Small intestine (tissue), 7 donors: ENCODE measurements at regions not wholly inside any gene's neighbourhood (a gene's known extent, or its start where the extent isn't known, plus 50 kb on each side); places are given as distances from the start of the nearest gene placed in this dataset.
"Not testable (repeated sequence)": the region's sequence is repeated elsewhere in the genome, so short reads cannot be mapped to it uniquely, and the experiment has no call there.

ENCODE experiments used
- DNase-seq, 2 donors: peaks; one replicate each; pipeline versions ENCODE4 v3.0.0 to v3.0.0-alpha.2; 2013
- FAIRE-seq: peaks from 2 replicates; lab custom pipeline; 2012; peaks lifted over from hg19 to GRCh38; lab: Jason Lieb, UNC
- H3K27ac ChIP-seq, 3 donors: one replicate each; pipeline ENCODE4 v1.5.1; 2013; ENCODE audit warnings: low read length in 2 of 3, mild to moderate bottlenecking in 2 of 3, control low read depth in 1 of 3, inconsistent platforms in 1 of 3, low read depth in 1 of 3, moderate library complexity in 1 of 3
- H3K27me3 ChIP-seq, 3 donors: one replicate each; pipeline ENCODE4 v1.6.1; 2013; ENCODE audit warnings: low read length in 3 of 3, inconsistent platforms in 1 of 3; ENCODE audit not compliant: control insufficient read depth in 3 of 3, insufficient read depth in 3 of 3
- H3K36me3 ChIP-seq, 3 donors: one replicate each; pipeline ENCODE4 v1.6.1; 2013; ENCODE audit warnings: low read length in 3 of 3, inconsistent platforms in 1 of 3, low read depth in 1 of 3, mild to moderate bottlenecking in 1 of 3, moderate library complexity in 1 of 3; ENCODE audit not compliant: control insufficient read depth in 3 of 3, insufficient read depth in 2 of 3
- H3K4me1 ChIP-seq, 3 donors: one replicate each; pipeline ENCODE4 v1.6.1; 2013; ENCODE audit warnings: low read length in 2 of 3, inconsistent platforms in 1 of 3, low read depth in 1 of 3, mild to moderate bottlenecking in 1 of 3, moderate library complexity in 1 of 3; ENCODE audit not compliant: control insufficient read depth in 3 of 3, insufficient read depth in 2 of 3
- H3K4me3 ChIP-seq, 3 donors: one replicate each; pipeline ENCODE4 v1.5.1; 2013; ENCODE audit warnings: low read length in 3 of 3, control low read depth in 1 of 3, inconsistent platforms in 1 of 3, low read depth in 1 of 3, mild to moderate bottlenecking in 1 of 3, moderate library complexity in 1 of 3
- H3K9me3 ChIP-seq, 2 donors: one replicate each; pipeline ENCODE4 v1.6.1; 2013; ENCODE audit warnings: low read depth in 1 of 2, low read length in 1 of 2; ENCODE audit not compliant: control insufficient read depth in 2 of 2, insufficient read depth in 1 of 2
- WGBS, 3 donors: extraction: QIAGEN DNeasy Blood & Tissue Kit; methylation state at CpG; one replicate each; pipeline ENCODE4 v1.1.7; 2013; 5-methylcytosine and 5-hydroxymethylcytosine counted together
- donor health status: healthy with polysubstance abuse.
- donor health status: control.
- donor health status: control.
- donor health status: Bipolar disorder and iron deficiency.
- donor health status: healthy.

- Histone ChIP-seq H3K9me3 (no peaks in the 10 kb centered on the region), H3K27me3 (peaks cover 0 to 2% (median 0%) of the 10 kb centered on the region in 3 donors), H3K4me1 (peaks cover 0 to 6% (median 0%) of the 10 kb centered on the region in 3 donors), H3K27ac (no peak overlapping the region), H3K4me3 (no peak overlapping the region), H3K36me3 (no peaks in the 10 kb centered on the region)
- no peak for DNase-seq
- 87 to 92% (median 91%) methylated on average over 2 of the region's 2 CpGs for WGBS, 3 donors
- no peak for FAIRE-seq
Observed at GRCh38 chr2:20499387-20499786, 52.5 kb downstream of the RHOB start.

- no peak for FAIRE-seq
Observed at GRCh38 chr2:20501974-20502373, 55.1 kb downstream of the RHOB start.

GRCh38 chr2:20502496-20502895, 55.6 kb downstream of the RHOB start:
- not testable (repeated sequence) for H3K27me3 ChIP-seq, DNase-seq, H3K9me3 ChIP-seq, H3K27ac ChIP-seq, H3K4me1 ChIP-seq, H3K4me3 ChIP-seq, H3K36me3 ChIP-seq, FAIRE-seq
- WGBS, 3 donors, result 69 to 84% (median 69%) methylated on average over 12 of the region's 12 CpGs

More at GRCh38 chr2:20501974-20502373, 55.1 kb downstream of the RHOB start:
- Histone ChIP-seq H3K36me3 (no peaks in the 10 kb centered on the region), H3K9me3 (no peaks in the 10 kb centered on the region), H3K4me1 (peaks cover 0 to 6% (median 0%) of the 10 kb centered on the region in 3 donors), H3K27ac (no peak overlapping the region), H3K27me3 (no peaks in the 10 kb centered on the region), H3K4me3 (no peak overlapping the region)
- WGBS, 3 donors, result 59 to 83% (median 67%) methylated on average over 4 of the region's 4 CpGs
- no peak for DNase-seq

GRCh38 chr2:20504174-20504573, 57.3 kb downstream of the RHOB start:
- no peak for FAIRE-seq
- Histone ChIP-seq H3K27me3 (no peaks in the 10 kb centered on the region), H3K4me3 (no peak overlapping the region), H3K27ac (no peak overlapping the region), H3K4me1 (peaks cover 0 to 6% (median 0%) of the 10 kb centered on the region in 3 donors), H3K9me3 (no peaks in the 10 kb centered on the region), H3K36me3 (no peaks in the 10 kb centered on the region)
- DNase-seq, result no peak

- Histone ChIP-seq H3K27me3 (no peaks in the 10 kb centered on the region), H3K4me1 (peaks cover 0 to 3% (median 0%) of the 10 kb centered on the region in 3 donors), H3K27ac (no peak overlapping the region), H3K36me3 (no peaks in the 10 kb centered on the region), H3K9me3 (no peaks in the 10 kb centered on the region), H3K4me3 (no peak overlapping the region)
- WGBS, 3 donors, result 90 to 95% (median 92%) methylated on average over 4 of the region's 4 CpGs
- DNase-seq, result no peak
- no peak for FAIRE-seq
Observed at GRCh38 chr2:20506201-20506685, 59.4 kb downstream of the RHOB start.

- DNase-seq, result no peak
- no peaks in the 10 kb centered on the region for H3K9me3 ChIP-seq
- no peak overlapping the region for H3K4me3 ChIP-seq
- no peaks in the 10 kb centered on the region for H3K27me3 ChIP-seq
- no peak overlapping the region for H3K27ac ChIP-seq
- H3K36me3 ChIP-seq, result no peaks in the 10 kb centered on the region
- no peak for FAIRE-seq
- peaks cover 0 to 3% (median 0%) of the 10 kb centered on the region in 3 donors for H3K4me1 ChIP-seq
- 54 to 66% (median 57%) methylated on average over 5 of the region's 5 CpGs for WGBS, 3 donors
Observed at GRCh38 chr2:20507166-20507692, 60.4 kb downstream of the RHOB start.

GRCh38 chr2:20507711-20508110, 60.8 kb downstream of the RHOB start:
- Histone ChIP-seq H3K4me3 (no peak overlapping the region), H3K27me3 (no peaks in the 10 kb centered on the region), H3K27ac (no peak overlapping the region), H3K36me3 (no peaks in the 10 kb centered on the region), H3K9me3 (no peaks in the 10 kb centered on the region), H3K4me1 (peaks cover 0 to 3% (median 0%) of the 10 kb centered on the region in 3 donors)
- DNase-seq, result no peak
- no peak for FAIRE-seq

- no peaks in the 10 kb centered on the region for H3K36me3 ChIP-seq
- H3K27ac ChIP-seq, result no peak overlapping the region
- H3K4me1 ChIP-seq, result peaks cover 0 to 3% (median 0%) of the 10 kb centered on the region in 3 donors
- 69 to 86% (median 73%) methylated on average over 6 of the region's 6 CpGs for WGBS, 3 donors
- H3K9me3 ChIP-seq, result no peaks in the 10 kb centered on the region
- DNase-seq, result no peak
- no peak for FAIRE-seq
- H3K27me3 ChIP-seq, result no peaks in the 10 kb centered on the region
- no peak overlapping the region for H3K4me3 ChIP-seq
Observed at GRCh38 chr2:20509301-20509769, 62.5 kb downstream of the RHOB start.
